LNCAP (cell line): ENCODE measurements at regions not wholly inside any gene's neighbourhood (a gene's known extent, or its start where the extent isn't known, plus 50 kb on each side); places are given as distances from the start of the nearest gene placed in this dataset.

Experiments
- TF ChIP-seq, protein P1 (sequence below): fragments of 450-650 bp; IDR thresholded peaks from 2 replicates; pipeline ENCODE4 v1.5.1; 2017; ENCODE audit warnings: mild to moderate bottlenecking

DNA sequence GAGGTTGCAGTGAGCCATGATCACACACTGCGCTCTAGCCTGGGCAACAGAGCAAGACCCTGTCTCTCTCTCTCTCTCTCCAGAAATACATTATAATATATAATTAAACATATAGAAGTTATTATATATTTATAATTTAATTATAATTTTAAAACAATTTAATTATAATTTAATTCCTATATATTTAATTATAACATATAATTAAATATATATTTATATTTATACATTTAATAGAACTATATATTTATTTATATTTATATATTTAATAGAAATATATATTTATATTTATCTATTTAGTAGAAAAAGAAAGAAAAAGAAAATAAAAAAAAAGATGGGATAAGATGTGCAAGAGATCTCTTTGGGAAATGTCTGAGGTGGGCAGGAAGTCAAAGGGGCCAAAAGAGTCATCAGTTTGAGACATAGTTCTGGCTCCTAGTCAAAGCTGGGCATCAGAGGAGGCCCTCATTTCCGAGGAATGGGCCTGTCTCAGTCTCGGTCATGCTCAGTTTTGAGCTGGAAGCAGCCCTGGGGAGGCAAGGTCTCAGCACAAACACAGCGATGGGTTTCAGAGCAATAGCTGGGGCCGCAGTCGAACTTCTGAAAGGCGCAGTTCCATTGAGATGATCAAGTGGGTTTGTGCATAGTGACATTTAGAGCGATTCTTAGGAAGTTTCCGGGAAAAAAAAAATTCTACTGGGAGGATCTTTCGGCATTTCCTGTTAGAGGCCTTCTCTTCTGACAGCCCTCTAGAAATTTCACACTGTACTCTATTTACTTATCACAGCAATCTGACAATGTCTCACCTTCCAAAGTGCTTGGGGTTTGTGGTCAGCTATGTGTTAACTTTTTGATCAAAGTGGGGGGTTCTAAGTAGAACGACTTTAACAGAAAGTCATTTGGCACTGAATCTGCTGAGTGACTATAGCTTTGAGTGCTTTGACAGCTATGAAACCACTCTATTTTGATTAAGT, 58.7 kb upstream of the GZMB start:
- TF ChIP-seq, protein P1, sequence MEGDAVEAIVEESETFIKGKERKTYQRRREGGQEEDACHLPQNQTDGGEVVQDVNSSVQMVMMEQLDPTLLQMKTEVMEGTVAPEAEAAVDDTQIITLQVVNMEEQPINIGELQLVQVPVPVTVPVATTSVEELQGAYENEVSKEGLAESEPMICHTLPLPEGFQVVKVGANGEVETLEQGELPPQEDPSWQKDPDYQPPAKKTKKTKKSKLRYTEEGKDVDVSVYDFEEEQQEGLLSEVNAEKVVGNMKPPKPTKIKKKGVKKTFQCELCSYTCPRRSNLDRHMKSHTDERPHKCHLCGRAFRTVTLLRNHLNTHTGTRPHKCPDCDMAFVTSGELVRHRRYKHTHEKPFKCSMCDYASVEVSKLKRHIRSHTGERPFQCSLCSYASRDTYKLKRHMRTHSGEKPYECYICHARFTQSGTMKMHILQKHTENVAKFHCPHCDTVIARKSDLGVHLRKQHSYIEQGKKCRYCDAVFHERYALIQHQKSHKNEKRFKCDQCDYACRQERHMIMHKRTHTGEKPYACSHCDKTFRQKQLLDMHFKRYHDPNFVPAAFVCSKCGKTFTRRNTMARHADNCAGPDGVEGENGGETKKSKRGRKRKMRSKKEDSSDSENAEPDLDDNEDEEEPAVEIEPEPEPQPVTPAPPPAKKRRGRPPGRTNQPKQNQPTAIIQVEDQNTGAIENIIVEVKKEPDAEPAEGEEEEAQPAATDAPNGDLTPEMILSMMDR: no peak

DNA sequence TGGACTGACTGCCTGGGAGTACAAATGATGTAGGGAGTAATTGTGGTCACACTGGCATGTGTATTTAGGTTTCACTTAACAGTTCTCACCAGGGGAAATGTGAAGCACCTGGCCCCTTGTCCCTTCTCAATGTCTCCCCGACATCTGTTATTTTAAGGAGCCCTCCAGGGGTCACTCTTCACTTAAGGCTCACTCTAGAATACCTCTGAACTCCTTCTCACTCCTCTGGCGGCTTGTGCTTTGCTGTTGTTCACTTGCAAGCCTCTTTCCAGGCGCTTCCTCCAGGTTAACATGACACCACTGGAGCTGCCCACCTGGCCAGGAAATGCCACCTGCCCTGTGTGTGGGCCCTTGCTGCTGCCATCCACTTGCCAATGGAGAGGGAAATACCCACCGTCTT, 56.5 kb upstream of the GZMB start:
- TF ChIP-seq, protein P1: no peak

DNA sequence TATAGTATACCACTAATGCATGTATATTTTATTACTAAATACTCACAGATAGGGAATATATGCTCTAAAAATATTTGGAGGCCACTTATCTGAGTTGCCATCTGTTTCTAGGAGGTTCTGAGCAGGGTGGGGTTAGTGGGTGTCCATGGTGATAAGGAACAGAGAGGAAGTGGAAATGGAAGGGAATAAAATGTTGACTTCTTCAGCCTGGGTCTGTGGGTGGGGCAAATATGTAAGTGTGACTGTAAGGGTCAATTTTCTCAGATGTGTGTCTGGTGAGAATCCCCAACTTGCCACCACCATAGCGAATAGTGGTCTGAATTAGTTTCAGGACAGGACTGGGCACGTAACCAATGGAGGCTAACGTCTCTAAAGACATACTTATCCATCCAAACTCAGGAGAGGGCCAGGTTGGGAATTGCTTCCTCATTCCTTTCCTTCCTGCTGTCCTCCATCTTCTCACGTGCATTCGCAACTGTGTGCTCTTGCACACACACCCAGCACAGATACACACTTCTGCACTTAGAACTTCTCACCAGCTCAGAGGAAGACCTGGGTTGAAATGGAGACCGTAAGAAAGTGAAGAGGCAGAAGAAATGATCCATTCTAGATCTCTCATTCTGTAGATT, 54.2 kb upstream of the GZMB start:
- TF ChIP-seq, protein P1: no peak
